ENCODE measurements at regions not wholly inside any gene's neighbourhood (a gene's known extent, or its start where the extent isn't known, plus 50 kb on each side); places are given as distances from the start of the nearest gene placed in this dataset.

GRCh38 chr2:109059474-109060165 is 69.4 kb upstream of the SH3RF3 start:
- WGBS, 2 experiments (ENCODE audit: extremely low coverage in 1 of 2, insufficient coverage in 1 of 2, insufficient read length in 1 of 2, insufficient replicate concordance in 2 of 2, low coverage in 1 of 2, low lambda C conversion rate in 2 of 2, missing lambda C conversion rate in 1 of 2) = 92% methylated on average over 5 of the region's 7 CpGs; no CpG with 5 or more reads in 1 of the 2 experiments
- FAIRE-seq = no peak
- POLR2A ChIA-PET (ENCODE audit: partially characterized antibody) = no interaction called here
- TF ChIP-seq CHD1 (IDR thresholded peaks at IDR 0.05; ENCODE audit: low read depth, low read length) = no peak
- TF ChIP-seq GTF2F1 (IDR thresholded peaks at IDR 0.05; ENCODE audit: borderline replicate concordance, low read depth, low read length) = no peak
- no peak for TF ChIP-seq SAP30 (IDR thresholded peaks at IDR 0.05; ENCODE audit: insufficient read depth, insufficient replicate concordance, low read length)
- no peak for TF ChIP-seq NANOG (IDR thresholded peaks at IDR 0.05; ENCODE audit: insufficient read depth, low read depth, low read length, poor library complexity, severe bottlenecking)
- TF ChIP-seq POLR2A (IDR thresholded peaks at IDR 0.05; ENCODE audit: control extremely low read depth in 1 of 2, low read depth in 2 of 2, low read length in 2 of 2) = no peak
- no peak for TF ChIP-seq EZH2 (IDR thresholded peaks at IDR 0.05; ENCODE audit: low read depth, low read length, severe bottlenecking)
- no peak for TF ChIP-seq CBX8 (IDR thresholded peaks at IDR 0.05; ENCODE audit: borderline replicate concordance, low read depth, low read length)
- no peak for TF ChIP-seq RBBP5 (IDR thresholded peaks at IDR 0.05; ENCODE audit: borderline replicate concordance, low read depth, low read length)
- TF ChIP-seq KDM4A (IDR thresholded peaks at IDR 0.05; ENCODE audit: low read depth, low read length, severe bottlenecking) = no peak
- no peak for TF ChIP-seq SIN3A (conservative IDR thresholded peaks at IDR 0.05 in 1 of 2, IDR thresholded peaks at IDR 0.05 in 1 of 2; ENCODE audit: low read depth in 1 of 2, low read length in 2 of 2)
- TF ChIP-seq ATF3 (IDR thresholded peaks at IDR 0.05; ENCODE audit: insufficient read depth, low read depth, low read length) = no peak
- TF ChIP-seq ASH2L (IDR thresholded peaks at IDR 0.05; ENCODE audit: low read length) = no peak

More at GRCh38 chr2:109059474-109060165, 69.4 kb upstream of the SH3RF3 start:
- Histone ChIP-seq H3K18ac (ENCODE audit: extremely low read depth, low read length) (no peak overlapping the region), H4K20me1 (replicated peaks in 1 of 2; ENCODE audit: control insufficient read depth in 1 of 2, insufficient read depth in 2 of 2, low read length in 2 of 2) (no peaks in the 10 kb centered on the region), H2BK12ac (ENCODE audit: low read depth, low read length) (no peak overlapping the region), H3K27me3 (replicated peaks in 1 of 4; ENCODE audit: control insufficient read depth in 3 of 4, extremely low read depth in 1 of 4, insufficient read depth in 3 of 4, low read length in 3 of 4) (no peaks in the 10 kb centered on the region), H3K56ac (replicated peaks; ENCODE audit: insufficient read length, low read depth, low read length) (no peak overlapping the region), H3K4ac (replicated peaks; ENCODE audit: insufficient read length, low read depth, low read length) (no peak overlapping the region), H3K79me1 (ENCODE audit: low read depth, low read length) (no peaks in the 10 kb centered on the region), H4K5ac (ENCODE audit: insufficient read length, low read depth, low read length) (no peak overlapping the region), H3K36me3 (ENCODE audit: control insufficient read depth in 2 of 4, insufficient read depth in 4 of 4, low read length in 3 of 4) (no peaks in the 10 kb centered on the region), H2BK120ac (replicated peaks; ENCODE audit: low read depth, low read length) (no peak overlapping the region), H3K79me2 (ENCODE audit: control insufficient read depth in 1 of 2, insufficient read depth in 2 of 2, low read length in 2 of 2) (no peaks in the 10 kb centered on the region), H3K23me2 (ENCODE audit: low read depth, low read length) (no peaks in the 10 kb centered on the region), H4K8ac (ENCODE audit: extremely low read depth, insufficient read depth, low read length) (no peak overlapping the region), H2BK15ac (ENCODE audit: low read length) (no peak overlapping the region), H2BK5ac (ENCODE audit: low read depth, low read length) (no peak overlapping the region), H3K27ac (ENCODE audit: low read depth, low read length) (no peak overlapping the region), H3K9ac (replicated peaks in 1 of 4; ENCODE audit: extremely low read depth in 1 of 4, low read depth in 3 of 4, low read length in 3 of 4) (no peak overlapping the region), H3K4me2 (ENCODE audit: insufficient read depth in 1 of 2, low read depth in 2 of 2, low read length in 2 of 2) (no peak overlapping the region), H2AK5ac (ENCODE audit: low read depth, low read length) (no peak overlapping the region), H3K23ac (ENCODE audit: insufficient read length) (no peak overlapping the region), H3K4me3 (ENCODE audit: extremely low read depth in 1 of 4, insufficient read depth in 2 of 4, low read depth in 3 of 4, low read length in 4 of 4) (no peak overlapping the region), H4K91ac (replicated peaks; ENCODE audit: insufficient read length, low read length) (peak overlapping the region; percentile 23), H3K14ac (ENCODE audit: insufficient read length) (no peak overlapping the region), H2BK20ac (ENCODE audit: low read length) (no peak overlapping the region), H2AFZ (ENCODE audit: low read length) (no peak overlapping the region), H3K4me1 (replicated peaks in 1 of 4; ENCODE audit: control insufficient read depth in 3 of 4, insufficient read depth in 4 of 4, low read length in 3 of 4) (peaks cover 0 to 2% (median 0%) of the 10 kb centered on the region in 4 experiments; a peak in 2 of 7 replicates), H3K9me3 (ENCODE audit: insufficient read depth in 2 of 2, low read depth in 1 of 2, low read length in 1 of 2) (no peaks in the 10 kb centered on the region)
- CTCF ChIA-PET (ENCODE audit: partially characterized antibody) = interaction anchor here (0.9 to 1.4 kb wide), 4 partner anchors 24 to 71 kb away, joined by 3 to 4 read pairs (median 4); partner anchors contain the start of gene EDAR
- DNase-seq (ENCODE audit: low read depth in 1 of 2, low spot score in 2 of 2) = no peak

Data from H1 (cell line).